ENCODE measurements at regions not wholly inside any gene's neighbourhood (a gene's known extent, or its start where the extent isn't known, plus 50 kb on each side); places are given as distances from the start of the nearest gene placed in this dataset.

- no peak for DNase-seq (ENCODE audit: unreplicated experiment)
- TF ChIP-seq, protein P1, sequence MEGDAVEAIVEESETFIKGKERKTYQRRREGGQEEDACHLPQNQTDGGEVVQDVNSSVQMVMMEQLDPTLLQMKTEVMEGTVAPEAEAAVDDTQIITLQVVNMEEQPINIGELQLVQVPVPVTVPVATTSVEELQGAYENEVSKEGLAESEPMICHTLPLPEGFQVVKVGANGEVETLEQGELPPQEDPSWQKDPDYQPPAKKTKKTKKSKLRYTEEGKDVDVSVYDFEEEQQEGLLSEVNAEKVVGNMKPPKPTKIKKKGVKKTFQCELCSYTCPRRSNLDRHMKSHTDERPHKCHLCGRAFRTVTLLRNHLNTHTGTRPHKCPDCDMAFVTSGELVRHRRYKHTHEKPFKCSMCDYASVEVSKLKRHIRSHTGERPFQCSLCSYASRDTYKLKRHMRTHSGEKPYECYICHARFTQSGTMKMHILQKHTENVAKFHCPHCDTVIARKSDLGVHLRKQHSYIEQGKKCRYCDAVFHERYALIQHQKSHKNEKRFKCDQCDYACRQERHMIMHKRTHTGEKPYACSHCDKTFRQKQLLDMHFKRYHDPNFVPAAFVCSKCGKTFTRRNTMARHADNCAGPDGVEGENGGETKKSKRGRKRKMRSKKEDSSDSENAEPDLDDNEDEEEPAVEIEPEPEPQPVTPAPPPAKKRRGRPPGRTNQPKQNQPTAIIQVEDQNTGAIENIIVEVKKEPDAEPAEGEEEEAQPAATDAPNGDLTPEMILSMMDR (IDR thresholded peaks at IDR 0.05; ENCODE audit: unreplicated experiment): no peak
- ChIA-PET CTCF (interaction anchor here (0.6 to 10.2 kb wide), 17 partner anchors 10 to 462 kb away, joined by 3 to 111 read pairs (median 4); partner anchors contain the start of gene C1GALT1), POLR2A (interaction anchor here (0.6 to 10.9 kb wide), 8 partner anchors 47 to 458 kb away, joined by 3 to 119 read pairs (median 4); partner anchors contain the start of gene C1GALT1)
- no peaks in the 10 kb centered on the region for H3K27me3 Mint-ChIP-seq (ENCODE audit: insufficient read depth, unreplicated experiment)
- BruUV-seq (replicated peaks): no TSS peak
- H3K9me3 Mint-ChIP-seq (ENCODE audit: unreplicated experiment): no peaks in the 10 kb centered on the region
- H3K4me1 Mint-ChIP-seq (ENCODE audit: insufficient read depth, unreplicated experiment): peaks cover 13% of the 10 kb centered on the region
- H3K27ac Mint-ChIP-seq (ENCODE audit: low read depth, unreplicated experiment): no peak overlapping the region
- intact Hi-C loops (cut with micrococcal nuclease): no loop called here
- no peaks in the 10 kb centered on the region for H3K36me3 Mint-ChIP-seq (ENCODE audit: insufficient read depth, unreplicated experiment)
- no peak overlapping the region for H3K4me3 Mint-ChIP-seq (ENCODE audit: unreplicated experiment)
These were observed 76.4 kb upstream of the C1GALT1 start for GRCh38 chr7:7105800-7106582.

- DNase-seq (ENCODE audit: unreplicated experiment): no peak
- intact Hi-C loops (cut with micrococcal nuclease): no loop called here
- POLR2A ChIA-PET: interaction anchor here (1.1 to 10.9 kb wide), 2 partner anchors 37 to 74 kb away, joined by 4 to 119 read pairs; partner anchors contain the start of gene C1GALT1
These were observed 73.4 kb upstream of the C1GALT1 start for GRCh38 chr7:7108931-7109330.

DNA sequence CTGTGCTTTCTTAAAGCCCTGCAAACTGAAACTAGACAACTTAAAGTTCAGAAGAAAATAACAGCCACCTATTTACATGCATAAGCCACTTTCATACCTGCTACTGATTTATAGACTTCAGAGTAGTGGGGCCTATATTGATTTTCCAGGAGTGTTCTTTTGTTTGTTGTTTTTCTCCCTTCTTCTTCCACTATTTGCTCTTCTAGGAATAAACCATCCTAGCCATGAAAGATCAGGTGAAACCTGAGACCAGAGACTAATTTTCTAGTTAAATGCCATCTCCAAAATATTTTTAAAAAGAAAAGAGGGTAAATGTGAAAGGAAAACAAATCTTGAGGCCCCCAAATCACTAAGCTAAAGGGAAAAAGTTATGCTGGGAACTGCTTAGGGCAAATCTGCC lies 72.4 kb upstream of the C1GALT1 start:
- BruUV-seq (replicated peaks): no TSS peak
- no peak overlapping the region for H3K27ac Mint-ChIP-seq (ENCODE audit: low read depth, unreplicated experiment)
- H3K36me3 Mint-ChIP-seq (ENCODE audit: insufficient read depth, unreplicated experiment): no peaks in the 10 kb centered on the region
- ChIA-PET POLR2A (interaction anchor here (1.0 to 2.1 kb wide), 4 partner anchors 10 to 72 kb away, joined by 3 to 7 read pairs (median 4); partner anchors contain the start of gene C1GALT1), CTCF (no interaction called here)
- intact Hi-C loops (cut with micrococcal nuclease): no loop called here
- no peak overlapping the region for H3K4me3 Mint-ChIP-seq (ENCODE audit: unreplicated experiment)
- no peaks in the 10 kb centered on the region for H3K9me3 Mint-ChIP-seq (ENCODE audit: unreplicated experiment)
- H3K4me1 Mint-ChIP-seq (ENCODE audit: insufficient read depth, unreplicated experiment): peaks cover 5% of the 10 kb centered on the region
- TF ChIP-seq, protein P1 (IDR thresholded peaks at IDR 0.05; ENCODE audit: unreplicated experiment): no peak
- no peaks in the 10 kb centered on the region for H3K27me3 Mint-ChIP-seq (ENCODE audit: insufficient read depth, unreplicated experiment)
- DNase-seq (ENCODE audit: unreplicated experiment): no peak

More at GRCh38 chr7:7108931-7109330, 73.4 kb upstream of the C1GALT1 start:
- Mint-ChIP-seq H3K9me3 (ENCODE audit: unreplicated experiment) (no peaks in the 10 kb centered on the region), H3K27ac (ENCODE audit: low read depth, unreplicated experiment) (no peak overlapping the region), H3K4me3 (ENCODE audit: unreplicated experiment) (no peak overlapping the region), H3K36me3 (ENCODE audit: insufficient read depth, unreplicated experiment) (no peaks in the 10 kb centered on the region), H3K27me3 (ENCODE audit: insufficient read depth, unreplicated experiment) (no peaks in the 10 kb centered on the region), H3K4me1 (ENCODE audit: insufficient read depth, unreplicated experiment) (no peaks in the 10 kb centered on the region)
- CTCF ChIA-PET: interaction anchor here (0.7 to 10.2 kb wide), 2 partner anchors 69 to 433 kb away, joined by 3 to 111 read pairs; partner anchors contain the start of gene C1GALT1
- TF ChIP-seq, protein P1 (IDR thresholded peaks at IDR 0.05; ENCODE audit: unreplicated experiment): no peak
- BruUV-seq (replicated peaks): no TSS peak

- intact Hi-C loops (cut with micrococcal nuclease): no loop called here
- no peak overlapping the region for H3K27ac Mint-ChIP-seq (ENCODE audit: low read depth, unreplicated experiment)
- no TSS peak for BruUV-seq (replicated peaks)
- ChIA-PET POLR2A (interaction anchor here (0.6 to 2.1 kb wide), 6 partner anchors 9 to 73 kb away, joined by 3 to 7 read pairs (median 3); partner anchors contain the start of gene C1GALT1), CTCF (interaction anchor here (0.6 to 0.9 kb wide), 3 partner anchors 10 to 431 kb away, joined by 3 read pairs; no protein-coding TSS in a partner anchor)
- no peaks in the 10 kb centered on the region for H3K9me3 Mint-ChIP-seq (ENCODE audit: unreplicated experiment)
- no peaks in the 10 kb centered on the region for H3K36me3 Mint-ChIP-seq (ENCODE audit: insufficient read depth, unreplicated experiment)
- H3K4me1 Mint-ChIP-seq (ENCODE audit: insufficient read depth, unreplicated experiment): peaks cover 6% of the 10 kb centered on the region
- H3K4me3 Mint-ChIP-seq (ENCODE audit: unreplicated experiment): no peak overlapping the region
- DNase-seq (ENCODE audit: unreplicated experiment): no peak
- TF ChIP-seq, protein P1 (IDR thresholded peaks at IDR 0.05; ENCODE audit: unreplicated experiment): no peak
- no peaks in the 10 kb centered on the region for H3K27me3 Mint-ChIP-seq (ENCODE audit: insufficient read depth, unreplicated experiment)
These were observed 71.6 kb upstream of the C1GALT1 start for GRCh38 chr7:7110706-7111105.
